GM23338 (cell line): ENCODE measurements at regions not wholly inside any gene's neighbourhood (a gene's known extent, or its start where the extent isn't known, plus 50 kb on each side); places are given as distances from the start of the nearest gene placed in this dataset.

ENCODE experiments used
- ATAC-seq: fragments of 200-7000 bp; cut with Tn5 transposase; 3 replicates; pipeline ENCODE4 v1.9.1; 2020
- DNase-seq: peaks from one replicate; pipeline ENCODE4 v3.0.0-alpha.2; 2015; ENCODE audit warnings: low spot score
- H2AFZ ChIP-seq: fragments of 200-600 bp; sonication (generic); 2 replicates; pipeline ENCODE4 v1.8.0; 2016; ENCODE audit warnings: antibody characterized with exemption, mild to moderate bottlenecking, moderate library complexity
- H3F3A ChIP-seq: fragments of 200-600 bp; sonication (generic); replicated peaks from 2 replicates; pipeline ENCODE4 v1.8.0; 2017; ENCODE audit warnings: antibody characterized with exemption, mixed run types, low read depth
- H3K27ac ChIP-seq: fragments of 200-600 bp; sonication (generic); 2 replicates; pipeline ENCODE4 v1.6.1; 2016; ENCODE audit warnings: low read depth
- H3K27me3 ChIP-seq: fragments of 200-600 bp; sonication (generic); 2 replicates; pipeline ENCODE4 v1.8.0; 2016; ENCODE audit warnings: mild to moderate bottlenecking, mixed run types, moderate library complexity; ENCODE audit not compliant: insufficient read depth
- H3K36me3 ChIP-seq: fragments of 200-600 bp; sonication (generic); 2 replicates; pipeline ENCODE4 v1.8.0; 2016; ENCODE audit warnings: mild to moderate bottlenecking; ENCODE audit not compliant: insufficient read depth
- H3K4me1 ChIP-seq: fragments of 200-600 bp; sonication (generic); 2 replicates; pipeline ENCODE4 v1.8.0; 2016; ENCODE audit warnings: mild to moderate bottlenecking, moderate library complexity; ENCODE audit not compliant: insufficient read depth
- H3K4me2 ChIP-seq: fragments of 200-600 bp; sonication (generic); 2 replicates; pipeline ENCODE4 v1.7.1; 2017; ENCODE audit warnings: mixed run types
- H3K4me3 ChIP-seq: fragments of 200-600 bp; sonication (generic); 2 replicates; pipeline ENCODE4 v1.6.1; 2016; ENCODE audit warnings: mixed run types
- H3K79me2 ChIP-seq: fragments of 200-600 bp; sonication (generic); replicated peaks from 2 replicates; pipeline ENCODE4 v1.8.0; 2017; ENCODE audit warnings: mild to moderate bottlenecking; ENCODE audit not compliant: insufficient read depth
- H3K9me2 ChIP-seq: fragments of 200-600 bp; sonication (generic); 2 replicates; pipeline ENCODE4 v1.8.0; 2017; ENCODE audit not compliant: insufficient read depth
- H4K20me1 ChIP-seq: fragments of 200-600 bp; sonication (generic); replicated peaks from 2 replicates; pipeline ENCODE4 v1.8.0; 2017; ENCODE audit warnings: mild to moderate bottlenecking; ENCODE audit not compliant: insufficient read depth
- H3K27ac Mint-ChIP-seq: 2 replicates; pipeline ENCODE4 v1.8.0; 2020; ENCODE audit warnings: inconsistent platforms, mild to moderate bottlenecking, moderate library complexity, mixed read lengths
- H3K27me3 Mint-ChIP-seq: 3 replicates; pipeline ENCODE4 v1.8.0; 2022; ENCODE audit warnings: low read depth, mild to moderate bottlenecking, moderate library complexity, mixed read lengths, inconsistent platforms; ENCODE audit not compliant: insufficient read depth, poor library complexity
- H3K36me3 Mint-ChIP-seq: 3 replicates; pipeline ENCODE4 v1.8.0; 2021; ENCODE audit warnings: low read depth, mild to moderate bottlenecking, inconsistent platforms, moderate library complexity, mixed read lengths
- H3K4me1 Mint-ChIP-seq: 3 replicates; pipeline ENCODE4 v1.8.0; 2020; ENCODE audit warnings: mild to moderate bottlenecking, inconsistent platforms, mixed read lengths
- H3K4me3 Mint-ChIP-seq: 3 replicates; pipeline ENCODE4 v1.8.0; 2021; ENCODE audit warnings: moderate library complexity, mild to moderate bottlenecking, inconsistent platforms, mixed read lengths
- H3K9me3 Mint-ChIP-seq: 3 replicates; pipeline ENCODE4 v1.8.0; 2020; ENCODE audit warnings: moderate library complexity, mild to moderate bottlenecking, inconsistent platforms, mixed read lengths
- CREB1 ChIP-seq: fragments of 250-450 bp; sonication (Bioruptor Pico); IDR thresholded peaks from 2 replicates; pipeline ENCODE4 v1.5.0; 2020; ENCODE audit warnings: low read depth, mild to moderate bottlenecking, moderate library complexity
- CTCF ChIP-seq, 2 experiments: fragments of 200-600 bp in 1 of 2; sonication (generic) in 1 of 2; conservative IDR thresholded peaks; 2 replicates each; pipeline versions ENCODE4 v1.5.1 to v1.6.1; 2016 to 2017; ENCODE audit warnings: antibody characterized with exemption in 2 of 2, low read depth in 2 of 2, mild to moderate bottlenecking in 2 of 2, moderate library complexity in 1 of 2
- ETS1 ChIP-seq: IDR thresholded peaks from 2 replicates; pipeline ENCODE4 v1.6.1; 2016; ENCODE audit warnings: antibody characterized with exemption
- EZH2 ChIP-seq: fragments of 200-600 bp; sonication (generic); IDR thresholded peaks from one replicate; pipeline ENCODE4 v1.8.0; 2017; ENCODE audit warnings: antibody characterized with exemption, mild to moderate bottlenecking, low read depth; ENCODE audit not compliant: unreplicated experiment
- EZH2phosphoT487 ChIP-seq: fragments of 200-600 bp; sonication (generic); IDR thresholded peaks from one replicate; pipeline ENCODE4 v1.8.1; 2018; ENCODE audit warnings: antibody characterized with exemption; ENCODE audit not compliant: unreplicated experiment
- JUNB ChIP-seq: IDR thresholded peaks from one replicate; pipeline ENCODE4 v1.6.1; 2016; ENCODE audit warnings: antibody characterized with exemption; ENCODE audit not compliant: unreplicated experiment
- NANOG ChIP-seq: IDR thresholded peaks from 2 replicates; pipeline ENCODE4 v1.6.1; 2016; ENCODE audit warnings: antibody characterized with exemption, borderline replicate concordance
- POLR2AphosphoS5 ChIP-seq: IDR thresholded peaks from 2 replicates; pipeline ENCODE4 v1.6.1; 2016; ENCODE audit warnings: antibody characterized with exemption, low read depth
- REST ChIP-seq: IDR thresholded peaks from one replicate; pipeline ENCODE4 v1.6.1; 2018; ENCODE audit warnings: antibody characterized with exemption; ENCODE audit not compliant: unreplicated experiment
- STAT1 ChIP-seq: IDR thresholded peaks from one replicate; pipeline ENCODE4 v1.6.1; 2016; ENCODE audit warnings: antibody characterized with exemption; ENCODE audit not compliant: unreplicated experiment
- ZNF114 ChIP-seq: fragments of 250-450 bp; sonication (Bioruptor Pico); IDR thresholded peaks from 2 replicates; pipeline ENCODE4 v1.5.0; 2020; ENCODE audit warnings: mild to moderate bottlenecking, moderate library complexity
- ZNF331 ChIP-seq: fragments of 250-450 bp; sonication (Bioruptor Pico); IDR thresholded peaks from 2 replicates; pipeline ENCODE4 v1.5.0; 2020; ENCODE audit warnings: low read depth, mild to moderate bottlenecking, moderate library complexity
- ZNF462 ChIP-seq: fragments of 250-450 bp; sonication (Bioruptor Pico); IDR thresholded peaks from 2 replicates; pipeline ENCODE4 v1.5.0; 2020; ENCODE audit warnings: mild to moderate bottlenecking, moderate library complexity

DNA sequence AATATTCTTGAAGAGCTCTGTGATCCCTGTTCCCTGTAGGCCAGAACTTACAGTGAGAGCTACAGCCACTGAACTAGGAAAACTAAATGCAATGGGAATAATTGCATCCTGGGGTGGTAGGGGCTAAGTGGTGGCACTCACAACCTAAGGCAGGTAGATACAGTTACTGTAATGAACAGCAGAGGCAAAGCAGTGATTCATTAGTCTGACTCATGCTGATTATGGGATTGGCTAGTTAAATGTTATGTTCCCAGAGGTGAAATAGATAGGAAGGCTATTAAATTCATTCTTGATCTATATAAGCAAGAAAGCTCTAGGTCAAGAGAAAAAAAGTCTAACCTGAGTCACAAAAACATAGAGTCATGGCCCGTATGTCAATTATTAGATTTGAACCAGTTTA, 173.1 kb upstream of the MALRD1 start:
- Histone ChIP-seq H3K4me1 (no peaks in the 10 kb centered on the region), H3K36me3 (no peaks in the 10 kb centered on the region), H3K4me3 (no peak overlapping the region), H3F3A (no peaks in the 10 kb centered on the region), H3K79me2 (no peaks in the 10 kb centered on the region), H2AFZ (no peak overlapping the region), H4K20me1 (no peaks in the 10 kb centered on the region), H3K27ac (no peak overlapping the region), H3K27me3 (no peaks in the 10 kb centered on the region), H3K9me2 (peaks cover 8% of the 10 kb centered on the region; the same call in 1 of the 2 replicates), H3K4me2 (no peak overlapping the region)
- ATAC-seq (no peak), DNase-seq (no peak)
- H3K27me3 Mint-ChIP-seq = no peaks in the 10 kb centered on the region
- 0 out of 3 replicates have a peak, but pooled peaks cover 1% of the 10 kb centered on the region for H3K4me1 Mint-ChIP-seq
- H3K4me3 Mint-ChIP-seq = no peak overlapping the region
- no peak overlapping the region; the same call in 1 of the 2 replicates for H3K27ac Mint-ChIP-seq
- TF ChIP-seq ZNF462 (CRISPR knock-in tag) = no peak
- TF ChIP-seq EZH2 = no peak
- no peak for TF ChIP-seq NANOG
- no peak for TF ChIP-seq ETS1
- TF ChIP-seq CREB1 (CRISPR knock-in tag) = no peak
- TF ChIP-seq STAT1 = no peak
- TF ChIP-seq EZH2phosphoT487 = no peak
- no peak for TF ChIP-seq ZNF331 (CRISPR knock-in tag)
- no peak for TF ChIP-seq POLR2AphosphoS5
- no peak for TF ChIP-seq JUNB
- no peak for TF ChIP-seq CTCF (conservative IDR thresholded peaks at IDR 0.05; ENCODE audit: low read depth in 2 of 2)
- no peak for TF ChIP-seq ZNF114
- TF ChIP-seq REST = no peak
- peaks cover 5% of the 10 kb centered on the region; the same call in 2 of the 3 replicates for H3K9me3 Mint-ChIP-seq
- peaks cover 4% of the 10 kb centered on the region; the same call in 1 of the 3 replicates for H3K36me3 Mint-ChIP-seq
